GM12891 (cell line): ENCODE measurements at regions not wholly inside any gene's neighbourhood (a gene's known extent, or its start where the extent isn't known, plus 50 kb on each side); places are given as distances from the start of the nearest gene placed in this dataset.
A peak's percentile ranks its signal among the peaks of the same experiment; 100 is the strongest.

Source experiments
- DNase-seq: peaks from one replicate; pipeline ENCODE4 v3.0.0; 2011; ENCODE audit warnings: low spot score; ENCODE audit not compliant: insufficient read length
- FAIRE-seq: peaks from 2 replicates; lab custom pipeline; 2011; peaks lifted over from hg19 to GRCh38; lab: Jason Lieb, UNC
- PAX5 ChIP-seq: IDR thresholded peaks from 2 replicates; pipeline ENCODE4 v1.6.1; 2011; ENCODE audit warnings: low read length, moderate library complexity, mild to moderate bottlenecking; ENCODE audit not compliant: insufficient read depth, severe bottlenecking
- POLR2A ChIP-seq: IDR thresholded peaks from 2 replicates; pipeline ENCODE4 v1.6.1; 2011; ENCODE audit warnings: low read depth, low read length, control low read depth
- POLR2AphosphoS5 ChIP-seq: IDR thresholded peaks from 2 replicates; pipeline ENCODE4 v1.6.1; 2011; ENCODE audit warnings: low read depth, low read length, control low read depth
- POU2F2 ChIP-seq: IDR thresholded peaks from 2 replicates; pipeline ENCODE4 v1.6.1; 2011; ENCODE audit warnings: low read depth, mild to moderate bottlenecking, control low read depth, low read length, moderate library complexity
- SPI1 ChIP-seq: IDR thresholded peaks from 2 replicates; pipeline ENCODE4 v1.6.1; 2011; ENCODE audit warnings: low read depth, low read length, control low read depth
- TAF1 ChIP-seq: IDR thresholded peaks from 2 replicates; pipeline ENCODE4 v1.6.1; 2011; ENCODE audit warnings: low read depth, low read length, control low read depth

GRCh38 chr6:88558981-88559380 is 392.8 kb upstream of the CNR1 start:
- no peak for FAIRE-seq
- TF ChIP-seq POU2F2 (no peak), PAX5 (no peak), POLR2AphosphoS5 (no peak), SPI1 (no peak), POLR2A (no peak), TAF1 (no peak)
- DNase-seq: no peak

DNA sequence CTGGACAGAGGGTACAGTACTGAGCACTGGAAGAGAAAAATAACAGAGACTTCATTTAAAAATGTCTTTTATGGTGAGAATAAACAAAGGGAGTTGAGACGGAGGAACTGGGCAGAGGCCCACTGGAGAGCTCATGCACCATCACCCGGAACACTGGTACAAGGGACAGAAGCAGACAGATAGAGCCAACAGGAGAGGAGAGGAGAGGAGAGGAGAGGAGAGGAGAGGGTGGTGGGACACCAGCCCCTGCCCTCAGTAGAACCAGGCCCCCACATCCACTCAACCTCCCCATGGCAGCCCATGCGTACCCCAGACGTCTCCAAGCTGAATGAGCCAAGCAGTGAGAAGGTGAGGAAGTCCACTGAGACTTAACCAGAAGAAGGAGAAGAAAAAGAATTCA is 390.5 kb upstream of the CNR1 start:
- DNase-seq (no peak), FAIRE-seq (no peak)
- no peak for TF ChIP-seq POLR2A
- TF ChIP-seq SPI1: no peak
- TF ChIP-seq POU2F2: no peak
- TF ChIP-seq POLR2AphosphoS5: no peak
- TF ChIP-seq PAX5: no peak
- no peak for TF ChIP-seq TAF1

DNA sequence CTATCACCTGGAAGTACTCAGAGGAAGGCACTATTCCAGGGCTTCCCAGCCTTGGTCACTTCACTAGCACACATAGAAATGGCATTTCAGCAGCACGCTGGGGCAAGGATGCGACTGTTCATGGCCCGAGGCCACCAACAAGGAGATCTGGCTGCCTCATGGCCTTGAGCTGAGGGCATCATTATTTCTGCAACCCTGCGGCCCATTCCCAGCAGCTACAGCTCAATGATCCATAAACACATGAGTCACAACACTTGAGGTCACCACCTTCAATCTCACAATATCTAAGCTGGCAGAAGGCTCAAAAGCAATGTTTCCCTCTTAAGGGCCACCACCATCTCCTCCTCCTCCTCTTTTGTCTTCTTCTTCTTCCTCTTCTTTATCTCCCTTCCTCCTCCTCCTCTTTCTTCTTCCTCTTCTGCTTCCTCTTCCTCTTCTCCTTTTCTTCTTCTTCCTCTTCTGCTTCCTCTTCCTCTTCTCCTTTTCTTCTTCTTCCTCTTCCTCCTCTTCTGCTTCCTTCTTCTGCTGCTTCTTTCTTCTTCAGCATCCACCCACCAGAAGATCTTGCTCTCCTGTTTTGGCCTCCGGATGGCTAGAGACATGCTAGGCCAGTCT is 382.9 kb upstream of the CNR1 start:
- TF ChIP-seq SPI1 (no peak), POLR2AphosphoS5 (no peak), PAX5 (no peak), POLR2A (no peak), POU2F2 (no peak), TAF1 (no peak)
- FAIRE-seq (no peak), DNase-seq (no peak)

GRCh38 chr6:88547768-88548167 is 381.6 kb upstream of the CNR1 start:
- TF ChIP-seq PAX5 (no peak), POLR2A (no peak), SPI1 (no peak)
- FAIRE-seq: no peak
- DNase-seq: no peak

- no peak for TF ChIP-seq POLR2AphosphoS5
- peak; percentile 5; the same call in 1 of the 2 replicates for TF ChIP-seq SPI1
- DNase-seq (no peak), FAIRE-seq (no peak)
Observed at GRCh38 chr6:88545991-88546390, 379.8 kb upstream of the CNR1 start.

GRCh38 chr6:88544986-88545612 is 379.0 kb upstream of the CNR1 start:
- FAIRE-seq (no peak), DNase-seq (no peak)
- TF ChIP-seq TAF1 (no peak), POU2F2 (no peak), PAX5 (no peak), POLR2AphosphoS5 (no peak), POLR2A (no peak), SPI1 (no peak)

DNA sequence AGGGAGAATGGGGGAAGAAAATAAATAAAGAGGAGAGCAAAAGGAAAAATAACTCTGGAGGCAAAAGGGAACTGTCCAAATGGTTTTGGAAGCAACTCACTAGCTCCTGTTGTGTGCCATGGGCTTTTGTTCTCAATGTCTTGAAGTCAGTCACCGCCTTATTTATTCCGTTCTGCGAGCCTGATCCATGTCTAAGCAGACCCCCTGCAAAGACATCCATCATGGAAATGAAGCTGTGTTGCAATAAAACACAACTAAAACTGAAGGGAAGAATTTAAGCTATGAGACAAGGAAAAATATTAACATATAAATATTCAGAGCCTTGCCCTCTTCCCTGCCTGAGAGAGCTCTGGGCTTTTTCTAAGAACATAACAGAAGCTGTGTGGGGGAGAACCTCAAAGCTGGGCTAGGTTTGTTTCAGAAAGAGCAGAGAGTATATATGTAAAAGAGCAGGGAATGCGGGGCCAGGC is 373.2 kb upstream of the CNR1 start:
- no peak for DNase-seq
- TF ChIP-seq POLR2AphosphoS5: no peak
- TF ChIP-seq TAF1: no peak
- TF ChIP-seq PAX5: no peak
- no peak for TF ChIP-seq POU2F2
- TF ChIP-seq SPI1: no peak
- TF ChIP-seq POLR2A: no peak
- FAIRE-seq: no peak

DNA sequence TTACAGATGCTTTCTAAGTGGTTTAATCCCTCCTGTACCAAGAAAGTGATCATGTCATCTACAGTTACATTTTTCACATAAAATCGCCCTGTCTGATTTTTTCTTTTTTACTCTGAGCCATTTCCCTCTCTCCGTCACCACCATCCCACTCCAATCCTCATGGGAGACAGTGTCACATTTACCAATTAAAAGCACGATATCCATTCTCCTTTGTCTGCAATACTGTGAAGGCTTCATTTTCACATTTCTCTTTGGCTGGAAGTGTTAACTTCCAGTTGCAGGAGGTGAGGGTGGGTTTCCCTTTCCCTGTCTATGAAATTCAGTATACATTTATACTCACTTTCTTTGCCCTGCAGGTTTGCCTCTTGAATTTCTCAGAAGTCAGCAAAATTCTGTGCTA is 372.7 kb upstream of the CNR1 start:
- FAIRE-seq: no peak
- no peak for DNase-seq
- no peak for TF ChIP-seq POU2F2

GRCh38 chr6:88538130-88538706 is 372.1 kb upstream of the CNR1 start:
- FAIRE-seq: no peak
- no peak for DNase-seq
- no peak for TF ChIP-seq PAX5
- TF ChIP-seq TAF1: no peak
- no peak for TF ChIP-seq POLR2A
- TF ChIP-seq POU2F2: no peak
- TF ChIP-seq SPI1: no peak
- TF ChIP-seq POLR2AphosphoS5: no peak

GRCh38 chr6:88536071-88536625 is 370.0 kb upstream of the CNR1 start:
- FAIRE-seq: no peak
- DNase-seq: no peak
- TF ChIP-seq POLR2AphosphoS5: no peak
- TF ChIP-seq TAF1: no peak
- no peak for TF ChIP-seq SPI1
- no peak for TF ChIP-seq POU2F2
- no peak for TF ChIP-seq PAX5
- TF ChIP-seq POLR2A: no peak
